ENCODE measurements at regions not wholly inside any gene's neighbourhood (a gene's known extent, or its start where the extent isn't known, plus 50 kb on each side); places are given as distances from the start of the nearest gene placed in this dataset.

- H4K20me1 ChIP-seq (ENCODE audit: insufficient read depth, low read length): no peaks in the 10 kb centered on the region
- H3K4me3 ChIP-seq (ENCODE audit: low read length): no peak overlapping the region
- H3K36me3 ChIP-seq (replicated peaks; ENCODE audit: insufficient read depth, low read length): no peaks in the 10 kb centered on the region
- H3K4me1 ChIP-seq (ENCODE audit: low read length): no peaks in the 10 kb centered on the region
- H3K9ac ChIP-seq (ENCODE audit: low read length): no peak overlapping the region
- no peaks in the 10 kb centered on the region for H3K9me3 ChIP-seq (replicated peaks; ENCODE audit: insufficient read depth, low read length)
- no peaks in the 10 kb centered on the region for H3K9me2 ChIP-seq (replicated peaks; ENCODE audit: insufficient read depth, low read length)
- no peak overlapping the region for H3K27ac ChIP-seq (ENCODE audit: low read length)
- no peaks in the 10 kb centered on the region for H3K27me3 ChIP-seq (replicated peaks; ENCODE audit: insufficient read depth, low read length)
- no peaks in the 10 kb centered on the region for H3F3A ChIP-seq (ENCODE audit: insufficient read depth, low read length)
- H3K79me2 ChIP-seq (ENCODE audit: low read length): no peaks in the 10 kb centered on the region
- TF ChIP-seq EZH2 (optimal IDR thresholded peaks at IDR 0.05; ENCODE audit: low read depth, low read length) (no peak), EZH2phosphoT487 (IDR thresholded peaks at IDR 0.05; ENCODE audit: low read length) (no peak)
- TF ChIP-seq, protein P1, sequence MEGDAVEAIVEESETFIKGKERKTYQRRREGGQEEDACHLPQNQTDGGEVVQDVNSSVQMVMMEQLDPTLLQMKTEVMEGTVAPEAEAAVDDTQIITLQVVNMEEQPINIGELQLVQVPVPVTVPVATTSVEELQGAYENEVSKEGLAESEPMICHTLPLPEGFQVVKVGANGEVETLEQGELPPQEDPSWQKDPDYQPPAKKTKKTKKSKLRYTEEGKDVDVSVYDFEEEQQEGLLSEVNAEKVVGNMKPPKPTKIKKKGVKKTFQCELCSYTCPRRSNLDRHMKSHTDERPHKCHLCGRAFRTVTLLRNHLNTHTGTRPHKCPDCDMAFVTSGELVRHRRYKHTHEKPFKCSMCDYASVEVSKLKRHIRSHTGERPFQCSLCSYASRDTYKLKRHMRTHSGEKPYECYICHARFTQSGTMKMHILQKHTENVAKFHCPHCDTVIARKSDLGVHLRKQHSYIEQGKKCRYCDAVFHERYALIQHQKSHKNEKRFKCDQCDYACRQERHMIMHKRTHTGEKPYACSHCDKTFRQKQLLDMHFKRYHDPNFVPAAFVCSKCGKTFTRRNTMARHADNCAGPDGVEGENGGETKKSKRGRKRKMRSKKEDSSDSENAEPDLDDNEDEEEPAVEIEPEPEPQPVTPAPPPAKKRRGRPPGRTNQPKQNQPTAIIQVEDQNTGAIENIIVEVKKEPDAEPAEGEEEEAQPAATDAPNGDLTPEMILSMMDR (IDR thresholded peaks at IDR 0.05; ENCODE audit: low read length): no peak
- no peak for DNase-seq
- no peak overlapping the region for H2AFZ ChIP-seq (ENCODE audit: low read length)
- no peak overlapping the region for H3K4me2 ChIP-seq (ENCODE audit: low read depth, low read length)
Observed at GRCh38 chr13:63344711-63345110, 1929.1 kb upstream of the PCDH20 start.

GRCh38 chr13:63337921-63338320 is 1922.3 kb upstream of the PCDH20 start:
- Histone ChIP-seq H3K27me3 (replicated peaks; ENCODE audit: insufficient read depth, low read length) (no peaks in the 10 kb centered on the region), H4K20me1 (ENCODE audit: insufficient read depth, low read length) (no peaks in the 10 kb centered on the region), H3K9ac (ENCODE audit: low read length) (no peak overlapping the region), H3K36me3 (replicated peaks; ENCODE audit: insufficient read depth, low read length) (no peaks in the 10 kb centered on the region), H3F3A (ENCODE audit: insufficient read depth, low read length) (no peaks in the 10 kb centered on the region), H3K79me2 (ENCODE audit: low read length) (no peaks in the 10 kb centered on the region), H2AFZ (ENCODE audit: low read length) (no peak overlapping the region), H3K4me2 (ENCODE audit: low read depth, low read length) (no peak overlapping the region), H3K4me3 (ENCODE audit: low read length) (no peak overlapping the region), H3K9me2 (replicated peaks; ENCODE audit: insufficient read depth, low read length) (no peaks in the 10 kb centered on the region), H3K9me3 (replicated peaks; ENCODE audit: insufficient read depth, low read length) (no peaks in the 10 kb centered on the region), H3K4me1 (ENCODE audit: low read length) (no peaks in the 10 kb centered on the region), H3K27ac (ENCODE audit: low read length) (no peak overlapping the region)
- DNase-seq: no peak
- TF ChIP-seq EZH2phosphoT487 (IDR thresholded peaks at IDR 0.05; ENCODE audit: low read length) (no peak), EZH2 (optimal IDR thresholded peaks at IDR 0.05; ENCODE audit: low read depth, low read length) (no peak)
- TF ChIP-seq, protein P1 (IDR thresholded peaks at IDR 0.05; ENCODE audit: low read length): no peak

DNA sequence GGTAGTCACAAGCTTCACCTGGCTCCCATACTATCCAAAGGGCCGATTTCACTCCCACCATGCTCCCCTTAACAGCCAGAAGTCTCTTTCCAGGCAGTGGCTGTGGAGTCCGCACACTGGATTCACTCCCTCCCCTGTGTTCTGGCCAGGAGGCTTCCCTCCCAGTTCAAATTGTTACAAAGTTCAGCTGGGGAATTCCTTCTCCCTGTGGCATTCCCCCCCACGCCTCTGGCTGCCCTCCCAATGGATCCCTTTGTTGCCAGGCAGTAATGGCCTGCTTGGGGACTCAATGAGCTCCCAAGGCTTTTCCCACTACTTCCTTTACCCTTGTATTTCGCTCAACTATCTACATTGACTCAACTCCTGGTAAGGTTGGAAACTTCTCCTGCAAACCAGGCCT is 1921.4 kb upstream of the PCDH20 start:
- TF ChIP-seq EZH2 (optimal IDR thresholded peaks at IDR 0.05; ENCODE audit: low read depth, low read length): no peak
- TF ChIP-seq, protein P1 (IDR thresholded peaks at IDR 0.05; ENCODE audit: low read length): no peak
- no peak for TF ChIP-seq EZH2phosphoT487 (IDR thresholded peaks at IDR 0.05; ENCODE audit: low read length)
- H3K9ac ChIP-seq (ENCODE audit: low read length): no peak overlapping the region
- H3K79me2 ChIP-seq (ENCODE audit: low read length): no peaks in the 10 kb centered on the region
- no peaks in the 10 kb centered on the region for H3K36me3 ChIP-seq (replicated peaks; ENCODE audit: insufficient read depth, low read length)
- H3K9me3 ChIP-seq (replicated peaks; ENCODE audit: insufficient read depth, low read length): no peaks in the 10 kb centered on the region
- no peak overlapping the region for H3K4me3 ChIP-seq (ENCODE audit: low read length)
- H3K27ac ChIP-seq (ENCODE audit: low read length): no peak overlapping the region
- H3K27me3 ChIP-seq (replicated peaks; ENCODE audit: insufficient read depth, low read length): no peaks in the 10 kb centered on the region
- no peaks in the 10 kb centered on the region for H4K20me1 ChIP-seq (ENCODE audit: insufficient read depth, low read length)
- H3K9me2 ChIP-seq (replicated peaks; ENCODE audit: insufficient read depth, low read length): no peaks in the 10 kb centered on the region
- H3K4me1 ChIP-seq (ENCODE audit: low read length): no peaks in the 10 kb centered on the region
- H3F3A ChIP-seq (ENCODE audit: insufficient read depth, low read length): no peaks in the 10 kb centered on the region
- no peak overlapping the region for H2AFZ ChIP-seq (ENCODE audit: low read length)
- DNase-seq: no peak
- no peak overlapping the region for H3K4me2 ChIP-seq (ENCODE audit: low read depth, low read length)

Data from MM.1S (cell line).